Esophagus mucosa (tissue), 1 donor: ENCODE measurements at regions not wholly inside any gene's neighbourhood (a gene's known extent, or its start where the extent isn't known, plus 50 kb on each side); places are given as distances from the start of the nearest gene placed in this dataset.
A peak's percentile ranks its signal among the peaks of the same experiment; 100 is the strongest.
"Not testable (repeated sequence)": the region's sequence is repeated elsewhere in the genome, so short reads cannot be mapped to it uniquely, and the experiment has no call there.

Experiments
- ATAC-seq: fragments of 200-7000 bp; cut with Tn5 transposase; one replicate; pipeline ENCODE4 v1.9.1; 2020
- donor health status: DM: yes; HTN: yes; CAD: no.

GRCh38 chr2:97431169-97431725 lies 158.4 kb downstream of the ANKRD36B start:
- not testable (repeated sequence) for ATAC-seq

DNA sequence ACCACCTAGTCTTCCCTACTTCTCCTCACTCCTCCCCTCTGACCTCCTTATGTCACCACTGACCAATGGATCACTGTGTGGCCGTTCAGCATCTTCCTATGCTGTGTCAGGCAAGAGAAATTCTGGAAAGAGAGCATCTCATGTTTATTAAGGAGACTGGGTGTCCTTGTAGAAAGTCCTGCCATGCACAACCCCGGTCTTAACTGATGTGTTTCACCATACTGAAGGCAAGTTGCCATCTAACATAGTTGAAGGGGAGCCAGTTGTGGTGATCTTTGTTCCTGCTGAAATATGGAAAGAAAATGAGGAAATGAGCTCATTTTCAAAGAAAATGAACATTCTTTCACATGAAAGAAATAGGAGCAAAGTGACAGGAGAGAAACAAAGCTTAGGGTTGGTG lies 167.3 kb downstream of the ANKRD36B start:
- ATAC-seq, result not testable (repeated sequence)

DNA sequence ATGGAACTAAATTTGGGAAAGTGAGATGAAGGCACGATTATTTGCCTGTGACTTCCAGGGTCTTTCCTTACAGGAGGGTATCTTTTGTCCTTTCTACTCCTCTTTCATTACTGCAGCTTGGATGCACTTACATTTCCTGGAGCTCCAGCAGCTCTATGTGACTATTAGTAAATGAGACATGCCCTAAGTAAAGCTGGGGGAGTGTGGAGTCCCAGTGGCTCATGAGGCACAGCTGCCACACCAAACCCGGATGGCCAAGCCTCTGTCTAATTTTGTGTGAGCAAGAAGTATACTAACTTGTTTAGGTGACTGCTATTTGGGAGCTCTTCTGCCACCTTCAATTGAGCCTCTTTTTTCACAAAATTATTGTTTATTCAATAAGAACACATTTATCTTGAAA lies 183.3 kb downstream of the ANKRD36B start:
- not testable (repeated sequence) for ATAC-seq

- ATAC-seq, result not testable (repeated sequence)
Measured at GRCh38 chr2:97405172-97405737, 184.4 kb downstream of the ANKRD36B start.

DNA sequence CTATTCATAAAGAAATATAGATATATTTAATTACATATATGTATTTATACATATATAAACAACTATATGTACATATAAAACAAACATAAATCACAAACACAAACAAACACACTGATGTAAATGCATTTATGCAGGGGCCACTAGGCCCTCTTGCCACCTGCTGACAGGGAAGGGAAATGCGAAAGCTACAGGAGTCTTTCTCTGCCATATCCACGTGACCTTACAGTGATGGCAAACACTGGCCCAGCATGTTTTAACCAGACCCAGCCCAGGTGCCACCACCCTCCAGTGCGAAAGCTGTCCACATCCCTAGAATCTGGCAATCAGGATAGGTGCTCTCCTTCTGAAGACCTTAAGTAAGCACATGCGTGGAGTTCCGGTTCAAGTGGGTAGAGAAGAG lies 187.0 kb downstream of the ANKRD36B start:
- not testable (repeated sequence) for ATAC-seq

GRCh38 chr2:97395691-97396090 lies 194.0 kb downstream of the ANKRD36B start:
- ATAC-seq, result not testable (repeated sequence)

GRCh38 chr2:97385803-97386202 lies 203.9 kb downstream of the ANKRD36B start:
- ATAC-seq, result not testable (repeated sequence)

DNA sequence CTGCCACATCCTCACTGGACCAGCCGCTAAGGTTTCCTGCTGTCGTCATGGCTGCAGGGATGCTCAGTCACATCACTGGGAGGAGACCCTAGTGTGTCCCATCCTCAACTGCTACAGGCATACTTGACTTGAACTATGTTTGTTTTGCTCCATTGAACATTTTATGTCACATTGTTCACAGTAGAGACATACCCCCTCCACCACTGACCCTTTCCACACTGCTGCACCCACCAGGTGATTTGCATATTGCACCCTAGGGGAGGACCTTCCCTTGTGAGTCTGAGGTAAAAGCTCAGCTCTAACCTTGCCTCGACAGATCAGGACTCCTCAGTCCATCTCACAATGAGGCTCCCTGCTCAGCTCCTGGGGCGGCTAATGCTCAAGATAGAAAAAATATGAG lies 213.8 kb downstream of the ANKRD36B start:
- ATAC-seq, result not testable (repeated sequence)

GRCh38 chr2:97374426-97374825 lies 215.3 kb downstream of the ANKRD36B start:
- not testable (repeated sequence) for ATAC-seq

DNA sequence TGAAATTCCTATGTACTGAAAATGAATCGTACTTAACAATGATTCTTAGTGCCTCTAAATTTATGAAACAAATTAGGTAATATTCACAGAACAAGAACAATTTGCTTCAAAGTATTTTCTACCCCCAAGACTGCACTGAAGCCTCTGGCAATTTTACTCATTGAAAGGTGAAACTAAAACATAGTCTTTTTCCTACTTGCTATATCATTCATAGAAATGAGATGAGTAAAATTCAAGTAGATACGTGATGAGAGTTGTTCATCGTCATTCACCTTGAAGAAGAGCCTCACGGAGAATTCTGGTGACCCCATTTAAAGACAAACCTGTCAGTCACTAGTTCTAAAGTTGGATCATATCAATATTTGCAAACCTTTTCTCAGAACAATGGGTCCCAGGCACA lies 226.5 kb downstream of the ANKRD36B start:
- ATAC-seq, result not testable (repeated sequence)

DNA sequence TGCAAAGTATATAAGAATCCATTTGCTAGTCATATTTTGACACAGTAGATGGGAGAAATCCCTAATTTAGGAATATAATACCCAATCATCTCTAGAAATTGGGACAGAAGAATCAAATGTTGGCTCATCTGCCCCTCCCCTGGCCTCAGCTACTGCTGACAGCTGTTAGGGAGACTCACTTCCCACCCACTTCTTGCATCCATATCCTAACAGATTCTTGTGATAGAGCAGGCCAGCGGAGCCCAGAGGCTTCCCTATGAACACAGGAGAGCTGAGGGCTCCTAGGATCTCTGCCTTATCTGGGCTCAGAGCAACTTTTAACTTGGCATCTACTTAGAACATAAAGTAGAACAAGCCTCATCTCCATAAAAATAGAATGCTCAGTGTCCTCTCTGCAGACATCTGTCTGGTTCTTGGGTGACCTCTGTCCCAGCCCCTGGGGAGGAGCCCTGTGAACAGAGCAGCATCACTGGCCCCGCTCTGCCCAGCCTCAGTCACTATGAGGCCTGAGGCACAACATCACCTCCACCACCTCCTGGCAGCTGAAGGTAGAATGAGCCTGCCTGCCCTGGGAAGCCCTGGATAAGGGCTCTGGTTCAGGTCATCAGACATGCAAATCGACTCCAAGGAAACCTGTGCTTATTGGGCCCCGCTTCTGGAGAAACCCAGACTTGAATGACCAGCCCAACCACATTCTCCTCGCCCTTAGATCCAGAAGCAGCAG lies 229.7 kb downstream of the ANKRD36B start:
- peak; percentile 59 for ATAC-seq

GRCh38 chr2:97355887-97356286 lies 233.8 kb downstream of the ANKRD36B start:
- ATAC-seq, result no peak

GRCh38 chr2:97355176-97355575 lies 234.5 kb downstream of the ANKRD36B start:
- no peak for ATAC-seq

- no peak for ATAC-seq
Measured at GRCh38 chr2:97354576-97354975, 235.1 kb downstream of the ANKRD36B start.

DNA sequence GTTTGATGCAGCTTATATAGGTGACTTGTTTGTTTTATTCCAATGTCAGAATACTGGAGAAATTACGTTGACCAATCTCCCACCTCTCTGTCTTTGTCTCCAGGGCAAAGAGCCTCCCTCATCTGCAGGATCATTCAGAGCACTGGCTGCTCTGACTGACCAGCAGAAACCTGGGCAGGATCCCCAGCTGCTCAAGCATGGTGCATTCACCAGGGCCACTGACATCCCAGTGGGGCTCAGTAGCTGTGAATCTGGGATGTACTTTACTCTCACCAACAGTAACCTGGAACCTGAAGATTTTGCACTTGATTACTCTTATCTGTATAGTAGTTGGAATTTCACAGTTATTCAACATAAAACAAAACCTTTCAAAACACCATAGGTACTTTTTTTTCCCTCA lies 235.9 kb downstream of the ANKRD36 start:
- ATAC-seq, result no peak

DNA sequence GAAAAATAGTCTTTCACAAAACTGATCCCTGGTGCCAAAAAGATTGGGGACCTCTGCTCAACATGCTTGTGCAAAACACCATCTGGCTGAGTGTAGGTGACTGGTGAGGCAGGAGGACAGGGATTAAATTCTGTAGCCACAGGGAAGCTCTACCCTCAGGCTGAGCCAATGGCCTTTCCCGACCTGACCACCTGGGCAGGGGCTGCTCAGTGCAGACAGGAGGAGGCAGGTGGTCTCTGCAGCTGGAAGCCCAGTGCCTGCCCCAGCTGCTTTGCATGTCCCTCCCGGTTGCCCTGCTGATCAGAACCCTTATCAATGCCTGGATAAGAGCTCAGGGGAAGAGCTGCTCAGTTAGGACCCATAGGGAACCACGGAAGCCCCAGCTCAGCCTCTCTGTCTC lies 235.3 kb downstream of the ANKRD36 start:
- ATAC-seq, result no peak

GRCh38 chr2:97344937-97345336 lies 232.0 kb downstream of the ANKRD36 start:
- not testable (repeated sequence) for ATAC-seq

GRCh38 chr2:97333674-97334073 lies 220.7 kb downstream of the ANKRD36 start:
- ATAC-seq, result not testable (repeated sequence)

GRCh38 chr2:97332184-97332583 lies 219.2 kb downstream of the ANKRD36 start:
- peak; percentile 54 for ATAC-seq

GRCh38 chr2:97321936-97322713 lies 209.2 kb downstream of the ANKRD36 start:
- ATAC-seq, result not testable (repeated sequence)

DNA sequence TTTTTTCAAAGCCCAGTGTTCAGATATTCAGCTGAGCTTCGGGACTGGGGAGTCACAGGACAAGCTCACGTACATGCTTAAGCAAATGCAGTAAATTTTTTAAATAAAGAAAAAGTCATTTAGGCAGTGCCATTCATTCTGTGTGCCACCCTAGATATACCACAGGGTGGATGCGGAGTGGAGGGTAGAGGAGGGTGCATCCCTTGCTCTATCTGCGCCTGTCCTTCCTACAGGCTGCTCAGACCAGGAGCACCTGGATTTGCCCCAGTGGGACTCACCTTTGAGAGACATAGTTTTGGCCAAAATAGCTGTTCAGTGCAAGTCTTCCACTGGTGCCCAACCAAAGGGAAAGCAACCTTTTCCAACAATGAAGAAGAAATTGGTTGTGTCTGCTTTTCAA lies 202.4 kb downstream of the ANKRD36 start:
- not testable (repeated sequence) for ATAC-seq

DNA sequence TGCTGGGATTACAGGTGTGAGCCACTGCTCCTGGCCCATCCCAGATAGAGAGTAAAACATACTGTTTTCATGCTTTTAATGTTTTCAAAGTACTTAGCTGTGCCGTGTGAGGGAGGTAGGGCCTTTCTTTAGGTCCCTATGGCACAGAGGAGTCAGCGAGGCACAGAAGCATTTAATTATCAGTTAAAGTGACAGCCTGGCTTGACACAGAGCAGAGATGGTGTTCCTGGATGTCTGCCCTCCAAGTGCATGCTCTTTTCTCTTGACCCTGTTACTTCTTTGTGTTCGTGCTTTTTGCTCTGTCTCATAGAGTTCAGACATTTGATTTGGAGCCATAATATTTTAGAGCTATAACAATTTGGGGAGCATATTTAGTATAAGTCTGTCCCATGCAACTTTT lies 199.5 kb downstream of the ANKRD36 start:
- not testable (repeated sequence) for ATAC-seq

- not testable (repeated sequence) for ATAC-seq
Measured at GRCh38 chr2:97305426-97305825, 192.5 kb downstream of the ANKRD36 start.
